HepG2 (cell line): ENCODE measurements at regions not wholly inside any gene's neighbourhood (a gene's known extent, or its start where the extent isn't known, plus 50 kb on each side); places are given as distances from the start of the nearest gene placed in this dataset.

ENCODE experiments used
- ARNT2 ChIP-seq: sonication (generic); formaldehyde crosslinking; IDR thresholded peaks from 2 replicates; pipeline ENCODE4 v1.8.0; 2022; ENCODE audit warnings: mild to moderate bottlenecking, low read depth, missing genetic modification reagents, moderate library complexity
- ATF1 ChIP-seq: IDR thresholded peaks from 2 replicates; pipeline ENCODE4 v1.6.1; 2016; ENCODE audit warnings: mild to moderate bottlenecking, control low read depth
- CEBPG ChIP-seq: IDR thresholded peaks from 2 replicates; pipeline ENCODE4 v1.6.1; 2016
- ERF ChIP-seq: IDR thresholded peaks from 2 replicates; pipeline ENCODE4 v1.6.1; 2018; ENCODE audit warnings: missing biosample characterization, missing genetic modification reagents
- GABPA ChIP-seq, 2 experiments: IDR thresholded peaks; 2 replicates each; pipeline ENCODE4 v1.6.1; 2011 to 2016; ENCODE audit warnings: low read depth in 2 of 2, low read length in 1 of 2, missing biosample characterization in 1 of 2, missing genetic modification characterization in 1 of 2
- HDAC2 ChIP-seq: sonication (generic); formaldehyde crosslinking; IDR thresholded peaks from 2 replicates; pipeline ENCODE4 v1.4.0; 2020; ENCODE audit warnings: missing genetic modification reagents
- HMGXB3 ChIP-seq: sonication (generic); formaldehyde crosslinking; IDR thresholded peaks from 2 replicates; pipeline ENCODE4 v1.4.0; 2020; ENCODE audit warnings: missing genetic modification reagents, borderline replicate concordance
- IRF1 ChIP-seq: sonication (generic); formaldehyde crosslinking; IDR thresholded peaks from 2 replicates; pipeline ENCODE4 v1.4.0; 2020; ENCODE audit warnings: low read depth, mild to moderate bottlenecking, missing genetic modification reagents
- KDM4B ChIP-seq: sonication (generic); formaldehyde crosslinking; IDR thresholded peaks from 2 replicates; pipeline ENCODE4 v1.4.0; 2020; ENCODE audit warnings: missing genetic modification reagents
- MAF1 ChIP-seq: sonication (generic); formaldehyde crosslinking; IDR thresholded peaks from 2 replicates; pipeline ENCODE4 v1.5.0; 2020; ENCODE audit warnings: missing genetic modification reagents, borderline replicate concordance
- MBNL3 ChIP-seq: fragments of 250-450 bp; sonication (Bioruptor Pico); conservative IDR thresholded peaks from 2 replicates; pipeline ENCODE4 v1.8.0; 2022; ENCODE audit warnings: mild to moderate bottlenecking, inconsistent platforms
- MEF2D ChIP-seq: sonication (generic); formaldehyde crosslinking; IDR thresholded peaks from 2 replicates; pipeline ENCODE4 v1.5.1; 2020; ENCODE audit warnings: mild to moderate bottlenecking, missing genetic modification reagents
- NKX3-1 ChIP-seq: sonication (generic); formaldehyde crosslinking; IDR thresholded peaks from 2 replicates; pipeline ENCODE4 v1.5.0; 2020; ENCODE audit warnings: missing genetic modification reagents
- PAX8 ChIP-seq: sonication (generic); formaldehyde crosslinking; IDR thresholded peaks from 2 replicates; pipeline ENCODE4 v1.8.0; 2022; ENCODE audit warnings: mild to moderate bottlenecking, missing genetic modification reagents, borderline replicate concordance
- PAXIP1 ChIP-seq: sonication (generic); formaldehyde crosslinking; conservative IDR thresholded peaks from 2 replicates; pipeline ENCODE4 v1.4.0; 2020; ENCODE audit warnings: mild to moderate bottlenecking, missing genetic modification reagents, moderate library complexity
- REL ChIP-seq: sonication (generic); formaldehyde crosslinking; conservative IDR thresholded peaks from 2 replicates; pipeline ENCODE4 v1.8.0; 2022; ENCODE audit warnings: mild to moderate bottlenecking, missing genetic modification reagents, moderate library complexity
- SOX5 ChIP-seq: IDR thresholded peaks from 2 replicates; pipeline ENCODE4 v1.6.1; 2016; ENCODE audit warnings: borderline replicate concordance
- SP140L ChIP-seq: sonication (generic); formaldehyde crosslinking; IDR thresholded peaks from 2 replicates; pipeline ENCODE4 v1.4.0; 2020; ENCODE audit warnings: missing genetic modification reagents, borderline replicate concordance
- TBL1XR1 ChIP-seq: fragments of 150-350 bp; IDR thresholded peaks from 2 replicates; pipeline ENCODE4 v1.6.1; 2014; ENCODE audit warnings: borderline replicate concordance, low read length; ENCODE audit not compliant: partially characterized antibody
- ZFP36L2 ChIP-seq: sonication (generic); formaldehyde crosslinking; IDR thresholded peaks from 2 replicates; pipeline ENCODE4 v1.4.0; 2020; ENCODE audit warnings: missing genetic modification reagents
- ZNF136 ChIP-seq: sonication (generic); formaldehyde crosslinking; IDR thresholded peaks from 2 replicates; pipeline ENCODE4 v1.8.1; 2022; ENCODE audit warnings: low read depth, mild to moderate bottlenecking, moderate library complexity, missing genetic modification reagents
- ZNF230 ChIP-seq: sonication (generic); formaldehyde crosslinking; IDR thresholded peaks from 2 replicates; pipeline ENCODE4 v1.4.0; 2020; ENCODE audit warnings: mild to moderate bottlenecking, missing genetic modification reagents
- ZNF556 ChIP-seq: sonication (generic); formaldehyde crosslinking; IDR thresholded peaks from 2 replicates; pipeline ENCODE4 v1.4.0; 2020; ENCODE audit warnings: mild to moderate bottlenecking, missing genetic modification reagents, borderline replicate concordance
- ZNF678 ChIP-seq: sonication (generic); formaldehyde crosslinking; IDR thresholded peaks from 2 replicates; pipeline ENCODE4 v1.4.0; 2020; ENCODE audit warnings: mild to moderate bottlenecking, missing genetic modification reagents
- ZNF761 ChIP-seq: sonication (generic); formaldehyde crosslinking; conservative IDR thresholded peaks from 2 replicates; pipeline ENCODE4 v1.4.0; 2020; ENCODE audit warnings: mild to moderate bottlenecking, missing genetic modification reagents

- TF ChIP-seq MBNL3 (CRISPR knock-in tag) (no peak), ZFP36L2 (CRISPR knock-in tag) (no peak), ZNF230 (CRISPR knock-in tag) (no peak), CEBPG (CRISPR knock-in tag) (no peak), IRF1 (CRISPR knock-in tag) (no peak), HDAC2 (CRISPR knock-in tag) (no peak), ARNT2 (CRISPR knock-in tag) (no peak), ZNF136 (CRISPR knock-in tag) (no peak), HMGXB3 (CRISPR knock-in tag) (no peak), REL (no peak), ATF1 (CRISPR knock-in tag) (no peak), ZNF761 (CRISPR knock-in tag) (no peak), ZNF678 (CRISPR knock-in tag) (no peak), ERF (CRISPR knock-in tag) (no peak), NKX3-1 (CRISPR knock-in tag) (no peak), ZNF556 (no peak), SOX5 (CRISPR knock-in tag) (0 out of 2 replicates have a peak, but pooled peaks have one; percentile 9), KDM4B (CRISPR knock-in tag) (no peak), PAX8 (CRISPR knock-in tag) (no peak), MAF1 (no peak), TBL1XR1 (no peak), MEF2D (CRISPR knock-in tag) (peak; percentile 91), PAXIP1 (0 out of 2 replicates have a peak, but pooled peaks have one; percentile 21), SP140L (CRISPR knock-in tag) (no peak), GABPA (IDR thresholded peaks at IDR 0.05; ENCODE audit: low read depth, low read length) (no peak), GABPA (CRISPR knock-in tag; IDR thresholded peaks at IDR 0.05; ENCODE audit: low read depth) (peak; percentile 27; the same call in 1 of the 2 replicates)
Observed at GRCh38 chr5:117177302-117177701, 602.7 kb upstream of the SEMA6A start (continued).
